Fibroblast of lung (primary cell): ENCODE measurements at regions not wholly inside any gene's neighbourhood (a gene's known extent, or its start where the extent isn't known, plus 50 kb on each side); places are given as distances from the start of the nearest gene placed in this dataset.
A peak's percentile ranks its signal among the peaks of the same experiment; 100 is the strongest.

Source experiments
- DNase-seq, 2 donors: peaks; one replicate each; pipeline versions ENCODE4 v3.0.0 to v3.0.0-alpha.2; 2010; ENCODE audit warnings: low read depth in 2 of 2
- H2AFZ ChIP-seq: 2 replicates; pipeline ENCODE4 v1.5.1; 2012; ENCODE audit warnings: low read length, control low read depth, inconsistent platforms
- H3K27ac ChIP-seq: 2 replicates; pipeline ENCODE4 v1.5.1; 2011; ENCODE audit warnings: low read length, control low read depth; ENCODE audit not compliant: insufficient read depth
- H3K27me3 ChIP-seq: 2 replicates; pipeline ENCODE4 v1.5.1; 2011; ENCODE audit warnings: mild to moderate bottlenecking, low read length; ENCODE audit not compliant: control insufficient read depth, insufficient read depth
- H3K36me3 ChIP-seq: 2 replicates; pipeline ENCODE4 v1.5.1; 2011; ENCODE audit warnings: low read length; ENCODE audit not compliant: control insufficient read depth, insufficient read depth
- H3K4me1 ChIP-seq: 2 replicates; pipeline ENCODE4 v1.5.1; 2011; ENCODE audit warnings: low read length; ENCODE audit not compliant: control insufficient read depth, insufficient read depth; ENCODE audit errors: extremely low read depth
- H3K4me2 ChIP-seq: 2 replicates; pipeline ENCODE4 v1.5.1; 2011; ENCODE audit warnings: low read length, control low read depth; ENCODE audit not compliant: insufficient read depth; ENCODE audit errors: extremely low read depth
- H3K4me3 ChIP-seq, 4 experiments: fragments of 200-600 bp in 1 of 4; sonication (generic) in 1 of 4; replicated peaks in 1 of 4; 2 replicates each; pipeline ENCODE4 v1.5.1; 2011 to 2016; ENCODE audit warnings: low read length in 4 of 4, low read depth in 3 of 4, mild to moderate bottlenecking in 3 of 4, control low read depth in 2 of 4, inconsistent platforms in 1 of 4, mixed read lengths in 1 of 4; ENCODE audit not compliant: insufficient read depth in 1 of 4; ENCODE audit errors: control extremely low read depth in 1 of 4
- H3K79me2 ChIP-seq: 2 replicates; pipeline ENCODE4 v1.5.1; 2012; ENCODE audit warnings: mild to moderate bottlenecking, low read length, inconsistent platforms; ENCODE audit not compliant: control insufficient read depth, insufficient read depth
- H3K9ac ChIP-seq: 2 replicates; pipeline ENCODE4 v1.5.1; 2011; ENCODE audit warnings: mild to moderate bottlenecking, low read length, control low read depth; ENCODE audit not compliant: insufficient read depth
- H3K9me3 ChIP-seq: 2 replicates; pipeline ENCODE4 v1.5.1; 2012; ENCODE audit warnings: low read depth, low read length; ENCODE audit not compliant: control insufficient read depth, insufficient read depth
- H4K20me1 ChIP-seq: 2 replicates; pipeline ENCODE4 v1.5.1; 2011; ENCODE audit warnings: low read length; ENCODE audit not compliant: control insufficient read depth, insufficient read depth; ENCODE audit errors: extremely low read depth
- CTCF ChIP-seq, 2 donors: IDR thresholded peaks in 1 of 2; conservative IDR thresholded peaks in 1 of 2; 1 replicate in 1 of 2; 2 replicates in 1 of 2; pipeline ENCODE4 v1.5.1; 2011 to 2012; ENCODE audit warnings: low read length in 2 of 2, control low read depth in 1 of 2, inconsistent platforms in 1 of 2, low read depth in 1 of 2, mild to moderate bottlenecking in 1 of 2
- EZH2 ChIP-seq: IDR thresholded peaks from 2 replicates; pipeline ENCODE4 v1.5.1; 2012; ENCODE audit warnings: low read length, control low read depth, mild to moderate bottlenecking; ENCODE audit errors: missing control alignments

DNA sequence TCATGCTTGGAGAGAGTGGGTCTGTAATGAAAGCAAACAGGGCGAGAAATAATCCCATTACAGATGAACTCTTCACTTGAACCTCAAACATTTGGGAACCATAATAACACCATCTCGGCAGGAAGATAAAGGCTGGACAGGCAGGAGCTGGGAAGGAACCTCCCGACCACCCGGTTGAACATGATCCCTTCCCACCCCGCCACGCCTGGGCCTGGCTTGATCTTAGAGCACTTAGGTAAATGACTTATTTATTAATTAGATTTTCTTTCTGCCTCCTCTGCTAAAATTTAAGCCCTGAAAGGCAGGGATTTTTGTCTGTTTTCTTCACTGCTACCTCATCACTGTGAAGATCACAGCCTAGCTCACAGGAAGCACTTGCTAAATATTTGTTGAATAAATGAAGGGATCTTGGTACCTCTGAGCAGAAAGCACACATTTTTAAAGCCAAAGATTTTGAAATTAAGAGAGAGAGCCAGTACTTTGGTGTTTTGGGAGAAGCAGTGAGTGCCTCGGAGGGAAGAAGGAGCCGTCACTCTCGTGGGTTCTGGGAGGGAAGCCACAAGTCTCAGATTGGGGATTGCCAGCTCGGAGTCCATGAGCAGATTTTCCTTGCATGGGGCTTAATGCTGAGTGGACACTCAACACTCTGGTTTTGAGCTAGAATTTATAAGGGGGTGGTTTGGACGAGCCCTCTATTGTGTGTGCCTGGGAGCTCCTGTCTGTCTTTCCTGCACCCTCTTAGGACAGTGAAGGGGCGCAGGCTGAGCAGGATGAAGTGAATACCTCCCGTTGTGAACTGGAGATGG, 133.3 kb downstream of the MACROH2A1 start:
- no peaks in the 10 kb centered on the region for H3K79me2 ChIP-seq
- H3K4me3 ChIP-seq, result no peak overlapping the region
- no peaks in the 10 kb centered on the region for H3K36me3 ChIP-seq
- H4K20me1 ChIP-seq, result no peaks in the 10 kb centered on the region
- no peaks in the 10 kb centered on the region for H3K9me3 ChIP-seq
- H2AFZ ChIP-seq, result no peak overlapping the region
- no peak overlapping the region for H3K9ac ChIP-seq
- no peaks in the 10 kb centered on the region for H3K27me3 ChIP-seq
- H3K27ac ChIP-seq, result peak overlapping the region; percentile 14
- H3K4me2 ChIP-seq, result no peak overlapping the region
- DNase-seq, result no peak
- H3K4me1 ChIP-seq, result peaks cover 28% of the 10 kb centered on the region
- no peak for TF ChIP-seq EZH2
- TF ChIP-seq CTCF (conservative IDR thresholded peaks at IDR 0.05 in 1 of 2, IDR thresholded peaks at IDR 0.05 in 1 of 2; ENCODE audit: low read depth in 1 of 2, low read length in 2 of 2), result no peak

GRCh38 chr5:135264451-135265440, 134.3 kb downstream of the MACROH2A1 start:
- DNase-seq, result peak; percentile 25 to 84
- TF ChIP-seq CTCF (conservative IDR thresholded peaks at IDR 0.05 in 1 of 2, IDR thresholded peaks at IDR 0.05 in 1 of 2; ENCODE audit: low read depth in 1 of 2, low read length in 2 of 2), result peak in 1 of 2 donors; percentile 9
- TF ChIP-seq EZH2, result no peak
- H2AFZ ChIP-seq, result no peak overlapping the region
- H4K20me1 ChIP-seq, result no peaks in the 10 kb centered on the region
- no peak overlapping the region for H3K4me3 ChIP-seq
- peak overlapping the region; percentile 62 for H3K4me2 ChIP-seq
- H3K9me3 ChIP-seq, result no peaks in the 10 kb centered on the region
- H3K9ac ChIP-seq, result no peak overlapping the region
- H3K27ac ChIP-seq, result peak overlapping the region; percentile 20
- H3K79me2 ChIP-seq, result no peaks in the 10 kb centered on the region
- no peaks in the 10 kb centered on the region for H3K27me3 ChIP-seq
- H3K36me3 ChIP-seq, result no peaks in the 10 kb centered on the region
- H3K4me1 ChIP-seq, result peaks cover 24% of the 10 kb centered on the region

DNA sequence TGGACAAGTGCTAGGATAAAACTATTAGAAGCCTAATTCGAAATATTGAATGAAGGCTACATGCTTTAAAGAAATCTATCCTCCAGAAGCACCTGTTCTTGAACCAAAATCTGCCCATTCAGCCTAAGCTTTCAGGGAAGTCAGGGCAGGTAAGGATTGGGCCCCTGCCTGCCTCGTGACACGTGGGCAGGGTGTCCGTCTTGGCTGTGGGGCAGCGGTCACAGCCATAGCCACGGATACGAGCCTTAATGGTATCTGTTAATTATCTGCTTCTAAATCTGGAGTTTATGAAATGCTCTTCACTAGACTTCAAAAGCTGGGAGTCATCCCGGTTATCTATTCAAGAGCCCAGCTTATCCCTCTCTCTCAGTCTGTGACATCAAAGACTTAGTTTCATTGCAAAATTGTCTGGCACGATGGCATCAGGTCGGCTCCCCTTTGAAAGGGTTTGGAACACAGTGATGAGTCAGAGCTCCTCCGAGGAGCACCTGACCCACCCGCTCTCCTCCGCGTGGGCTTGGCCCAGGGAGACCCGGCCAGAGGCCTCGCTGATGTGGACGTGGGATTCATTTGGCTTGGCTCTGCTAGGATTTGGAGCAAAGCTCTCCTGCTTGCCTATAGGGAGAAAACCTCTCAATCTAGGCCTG, 135.9 kb downstream of the MACROH2A1 start:
- H3K27ac ChIP-seq, result no peak overlapping the region
- H3K4me2 ChIP-seq, result no peak overlapping the region
- H3K9ac ChIP-seq, result no peak overlapping the region

More for the DNA sequence above, 135.9 kb downstream of the MACROH2A1 start:
- H3K4me1 ChIP-seq, result peaks cover 16% of the 10 kb centered on the region
- no peak overlapping the region for H2AFZ ChIP-seq
- no peak overlapping the region for H3K4me3 ChIP-seq
- H3K9me3 ChIP-seq, result no peaks in the 10 kb centered on the region
- no peaks in the 10 kb centered on the region for H3K36me3 ChIP-seq
- TF ChIP-seq EZH2 (no peak), CTCF (conservative IDR thresholded peaks at IDR 0.05 in 1 of 2, IDR thresholded peaks at IDR 0.05 in 1 of 2; ENCODE audit: low read depth in 1 of 2, low read length in 2 of 2) (no peak)
- DNase-seq, result no peak
- H3K79me2 ChIP-seq, result no peaks in the 10 kb centered on the region
- no peaks in the 10 kb centered on the region for H3K27me3 ChIP-seq
- no peaks in the 10 kb centered on the region for H4K20me1 ChIP-seq
